ENCODE measurements at regions not wholly inside any gene's neighbourhood (a gene's known extent, or its start where the extent isn't known, plus 50 kb on each side); places are given as distances from the start of the nearest gene placed in this dataset.

DNA sequence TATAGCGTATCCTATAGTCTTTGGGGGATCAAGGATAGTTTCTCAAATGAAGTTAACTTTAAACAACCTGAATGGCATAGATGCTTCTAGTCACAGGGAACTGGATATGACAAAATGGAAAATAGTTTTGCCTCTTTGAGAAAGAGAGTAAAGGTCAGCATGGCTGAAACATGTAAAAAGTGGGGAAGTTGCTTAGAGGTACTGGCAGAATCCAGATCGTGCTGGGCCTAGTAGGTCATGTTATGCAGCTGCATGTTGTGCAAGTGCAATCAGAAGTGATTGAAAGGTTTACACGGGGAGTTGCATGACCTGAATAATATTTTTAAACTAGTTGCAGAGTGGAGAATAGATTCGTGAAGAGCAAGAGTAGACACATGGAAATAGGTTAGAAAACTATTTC lies 201.1 kb upstream of the HDAC9 start:
- TF ChIP-seq HDGF (IDR thresholded peaks at IDR 0.05; ENCODE audit: borderline replicate concordance) (no peak), ARNT (IDR thresholded peaks at IDR 0.05) (no peak), NFRKB (IDR thresholded peaks at IDR 0.05) (no peak), FOXA1 (IDR thresholded peaks at IDR 0.05) (no peak), FOXK2 (IDR thresholded peaks at IDR 0.05) (no peak), SP1 (IDR thresholded peaks at IDR 0.05) (no peak), ZNF384 (IDR thresholded peaks at IDR 0.05) (no peak), TARDBP (IDR thresholded peaks at IDR 0.05) (no peak), FOXM1 (IDR thresholded peaks at IDR 0.05; ENCODE audit: borderline replicate concordance) (no peak)
- TF ChIP-seq, protein P1, sequence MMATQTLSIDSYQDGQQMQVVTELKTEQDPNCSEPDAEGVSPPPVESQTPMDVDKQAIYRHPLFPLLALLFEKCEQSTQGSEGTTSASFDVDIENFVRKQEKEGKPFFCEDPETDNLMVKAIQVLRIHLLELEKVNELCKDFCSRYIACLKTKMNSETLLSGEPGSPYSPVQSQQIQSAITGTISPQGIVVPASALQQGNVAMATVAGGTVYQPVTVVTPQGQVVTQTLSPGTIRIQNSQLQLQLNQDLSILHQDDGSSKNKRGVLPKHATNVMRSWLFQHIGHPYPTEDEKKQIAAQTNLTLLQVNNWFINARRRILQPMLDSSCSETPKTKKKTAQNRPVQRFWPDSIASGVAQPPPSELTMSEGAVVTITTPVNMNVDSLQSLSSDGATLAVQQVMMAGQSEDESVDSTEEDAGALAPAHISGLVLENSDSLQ (IDR thresholded peaks at IDR 0.05) = no peak

DNA sequence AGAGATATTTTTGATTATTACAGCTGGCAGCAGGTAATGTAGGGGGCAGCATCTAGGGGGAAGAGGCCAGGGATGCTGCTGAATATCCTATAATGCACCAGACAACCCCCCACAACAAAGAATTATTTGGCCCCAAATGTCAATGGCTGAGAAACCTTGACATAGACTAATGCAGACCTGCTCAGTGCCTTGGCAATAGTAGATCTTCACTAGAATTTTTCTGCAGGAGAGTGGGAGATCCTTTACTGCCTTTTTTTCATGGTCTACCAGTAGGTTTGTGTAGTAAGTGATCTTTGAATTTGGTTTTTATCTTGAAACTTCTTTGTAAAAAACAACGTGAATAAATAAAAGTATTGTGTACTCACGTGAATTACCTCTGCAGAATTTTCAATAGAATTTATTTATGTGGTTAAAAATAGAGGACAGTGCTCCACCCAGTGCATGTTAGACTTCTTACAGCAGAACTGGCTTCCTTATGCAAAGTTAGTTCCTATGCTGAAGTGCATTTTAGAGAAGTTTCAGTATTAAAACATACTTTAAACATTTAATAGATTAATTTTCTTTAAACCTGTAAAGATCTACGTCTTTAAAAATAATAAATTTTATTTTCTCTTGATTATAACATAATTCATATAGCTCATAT lies 199.6 kb upstream of the HDAC9 start:
- POLR2A ChIA-PET = no interaction called here
- TF ChIP-seq NFRKB (IDR thresholded peaks at IDR 0.05) = no peak
- TF ChIP-seq, protein P1 (IDR thresholded peaks at IDR 0.05) = no peak
- no peak for TF ChIP-seq TARDBP (IDR thresholded peaks at IDR 0.05)
- CTCF ChIA-PET = no interaction called here
- DNase-seq (ENCODE audit: extremely low spot score) = no peak

More for the DNA sequence above, 201.1 kb upstream of the HDAC9 start:
- ChIA-PET CTCF (interaction anchor here (0.5 kb wide), 1 partner anchor 622 kb away, joined by 3 read pairs; no protein-coding TSS in a partner anchor), POLR2A (no interaction called here)
- DNase-seq (ENCODE audit: extremely low spot score) = no peak

DNA sequence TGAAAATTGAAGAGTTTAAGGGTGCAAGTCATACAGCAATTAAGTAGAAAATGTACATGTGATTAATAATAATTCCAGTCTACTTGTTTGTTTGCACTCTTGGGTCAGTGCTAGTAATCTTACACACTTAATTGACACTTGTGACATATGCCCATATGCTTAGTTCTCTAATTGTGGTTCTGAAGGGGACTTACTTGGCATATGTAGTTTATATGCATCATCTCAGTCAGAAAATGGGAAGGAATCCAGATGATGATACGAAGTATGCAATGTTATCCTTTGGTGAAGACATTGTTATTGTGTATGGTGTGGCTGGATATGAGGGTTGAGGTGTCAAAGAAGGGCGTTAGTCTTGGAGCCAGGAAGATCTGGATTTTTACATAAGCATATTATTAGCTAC lies 193.5 kb upstream of the HDAC9 start:
- TF ChIP-seq CTBP1 (IDR thresholded peaks at IDR 0.05; ENCODE audit: borderline replicate concordance) (no peak), L3MBTL2 (conservative IDR thresholded peaks at IDR 0.05) (no peak), SUZ12 (IDR thresholded peaks at IDR 0.05) (no peak), FOXK2 (IDR thresholded peaks at IDR 0.05) (no peak), FOXA1 (IDR thresholded peaks at IDR 0.05) (no peak), SP1 (IDR thresholded peaks at IDR 0.05) (no peak), TARDBP (IDR thresholded peaks at IDR 0.05) (no peak)
- CTCF ChIA-PET = no interaction called here
- POLR2A ChIA-PET = no interaction called here
- no peak for DNase-seq (ENCODE audit: extremely low spot score)

DNA sequence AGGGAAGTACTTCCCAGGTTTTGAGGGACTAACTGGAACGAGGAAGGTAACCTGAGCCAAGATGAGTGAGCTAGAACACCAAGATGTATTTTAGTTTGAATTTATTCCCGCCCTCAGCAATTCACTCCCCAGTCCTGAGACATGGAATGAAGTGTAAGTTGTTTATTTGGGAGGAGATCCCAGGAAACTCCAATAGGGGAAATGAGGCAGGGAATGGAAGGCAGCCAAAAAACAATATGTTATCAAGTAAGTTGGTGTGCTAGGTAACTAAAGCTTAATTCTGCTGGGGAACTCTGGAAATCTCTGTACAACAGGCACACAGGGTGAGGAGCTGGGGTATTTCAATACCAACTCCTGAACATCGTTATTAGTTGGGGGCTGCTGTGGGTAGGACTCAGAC lies 189.7 kb upstream of the HDAC9 start:
- ChIA-PET POLR2A (no interaction called here), CTCF (no interaction called here)
- DNase-seq (ENCODE audit: extremely low spot score) = no peak
- no peak for TF ChIP-seq NFRKB (IDR thresholded peaks at IDR 0.05)
- no peak for TF ChIP-seq FOXK2 (IDR thresholded peaks at IDR 0.05)
- TF ChIP-seq HDGF (IDR thresholded peaks at IDR 0.05; ENCODE audit: borderline replicate concordance) = no peak
- no peak for TF ChIP-seq SUZ12 (IDR thresholded peaks at IDR 0.05)
- TF ChIP-seq SP1 (IDR thresholded peaks at IDR 0.05) = no peak
- no peak for TF ChIP-seq ARNT (IDR thresholded peaks at IDR 0.05)
- no peak for TF ChIP-seq ZNF384 (IDR thresholded peaks at IDR 0.05)
- no peak for TF ChIP-seq ELF4 (IDR thresholded peaks at IDR 0.05)
- no peak for TF ChIP-seq FOXA1 (IDR thresholded peaks at IDR 0.05)
- TF ChIP-seq BHLHE40 (IDR thresholded peaks at IDR 0.05; ENCODE audit: borderline replicate concordance) = no peak
- no peak for TF ChIP-seq CTBP1 (IDR thresholded peaks at IDR 0.05; ENCODE audit: borderline replicate concordance)
- TF ChIP-seq FOXM1 (IDR thresholded peaks at IDR 0.05; ENCODE audit: borderline replicate concordance) = no peak
- TF ChIP-seq, protein P1 (IDR thresholded peaks at IDR 0.05) = no peak
- TF ChIP-seq L3MBTL2 (conservative IDR thresholded peaks at IDR 0.05) = no peak
- no peak for TF ChIP-seq LEF1 (IDR thresholded peaks at IDR 0.05; ENCODE audit: borderline replicate concordance)

DNA sequence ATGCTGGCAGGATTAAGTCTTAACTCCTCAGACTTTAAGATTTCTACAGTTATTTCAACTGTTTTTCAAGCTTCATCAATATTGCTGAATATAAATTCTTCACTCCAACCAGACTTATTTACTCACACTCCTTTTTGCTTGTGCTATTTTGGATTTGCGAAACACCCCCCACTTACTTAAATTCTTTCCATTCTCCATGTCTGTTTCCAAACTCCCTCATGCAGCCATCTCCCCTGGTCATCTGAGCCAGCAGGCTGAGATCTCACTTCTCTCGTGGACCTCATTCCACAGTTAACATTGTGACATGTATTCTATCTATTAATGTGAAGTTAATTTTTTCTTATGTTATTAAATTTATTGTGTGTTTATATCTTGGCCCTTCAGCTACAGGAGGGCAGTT lies 188.9 kb upstream of the HDAC9 start:
- POLR2A ChIA-PET = no interaction called here
- TF ChIP-seq FOXK2 (IDR thresholded peaks at IDR 0.05) (no peak), HDGF (IDR thresholded peaks at IDR 0.05; ENCODE audit: borderline replicate concordance) (no peak), SP1 (IDR thresholded peaks at IDR 0.05) (no peak), CTBP1 (IDR thresholded peaks at IDR 0.05; ENCODE audit: borderline replicate concordance) (no peak), SUZ12 (IDR thresholded peaks at IDR 0.05) (no peak), FOXM1 (IDR thresholded peaks at IDR 0.05; ENCODE audit: borderline replicate concordance) (no peak), L3MBTL2 (conservative IDR thresholded peaks at IDR 0.05) (no peak), TARDBP (IDR thresholded peaks at IDR 0.05) (no peak), BHLHE40 (IDR thresholded peaks at IDR 0.05; ENCODE audit: borderline replicate concordance) (no peak), ELF4 (IDR thresholded peaks at IDR 0.05) (no peak), ARNT (IDR thresholded peaks at IDR 0.05) (no peak), LEF1 (IDR thresholded peaks at IDR 0.05; ENCODE audit: borderline replicate concordance) (no peak), ZNF384 (IDR thresholded peaks at IDR 0.05) (no peak), NFRKB (IDR thresholded peaks at IDR 0.05) (no peak), FOXA1 (IDR thresholded peaks at IDR 0.05) (no peak)
- TF ChIP-seq, protein P1 (IDR thresholded peaks at IDR 0.05) = no peak
- CTCF ChIA-PET = no interaction called here
- DNase-seq (ENCODE audit: extremely low spot score) = no peak

DNA sequence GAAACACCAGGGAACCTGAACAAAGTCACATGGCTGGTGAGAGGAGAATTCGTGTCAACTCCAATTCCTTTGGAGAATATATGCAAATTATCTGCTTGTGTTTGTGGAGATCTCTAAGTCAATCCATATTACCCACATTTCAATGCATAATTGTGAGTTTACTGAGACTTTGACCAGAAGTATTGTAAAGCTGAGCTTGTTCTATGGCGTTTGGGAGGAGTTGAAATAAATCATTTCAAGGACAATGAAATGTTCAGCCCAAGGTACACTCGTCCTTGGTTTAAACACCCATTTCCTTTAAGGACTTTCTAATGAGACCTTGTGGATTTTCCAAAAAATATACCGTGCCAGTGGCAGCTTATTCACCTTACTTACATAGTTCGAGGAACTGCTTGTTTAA lies 186.6 kb upstream of the HDAC9 start:
- TF ChIP-seq TARDBP (IDR thresholded peaks at IDR 0.05) (no peak), SP1 (IDR thresholded peaks at IDR 0.05) (no peak), CTBP1 (IDR thresholded peaks at IDR 0.05; ENCODE audit: borderline replicate concordance) (no peak), ARNT (IDR thresholded peaks at IDR 0.05) (no peak), FOXK2 (IDR thresholded peaks at IDR 0.05) (no peak), LEF1 (IDR thresholded peaks at IDR 0.05; ENCODE audit: borderline replicate concordance) (no peak), ELF4 (IDR thresholded peaks at IDR 0.05) (no peak), L3MBTL2 (conservative IDR thresholded peaks at IDR 0.05) (no peak), FOXM1 (IDR thresholded peaks at IDR 0.05; ENCODE audit: borderline replicate concordance) (no peak), SUZ12 (IDR thresholded peaks at IDR 0.05) (no peak)
- TF ChIP-seq, protein P1 (IDR thresholded peaks at IDR 0.05) = no peak
- ChIA-PET POLR2A (no interaction called here), CTCF (no interaction called here)
- DNase-seq (ENCODE audit: extremely low spot score) = no peak
